ENCODE measurements at regions not wholly inside any gene's neighbourhood (a gene's known extent, or its start where the extent isn't known, plus 50 kb on each side); places are given as distances from the start of the nearest gene placed in this dataset.

DNA sequence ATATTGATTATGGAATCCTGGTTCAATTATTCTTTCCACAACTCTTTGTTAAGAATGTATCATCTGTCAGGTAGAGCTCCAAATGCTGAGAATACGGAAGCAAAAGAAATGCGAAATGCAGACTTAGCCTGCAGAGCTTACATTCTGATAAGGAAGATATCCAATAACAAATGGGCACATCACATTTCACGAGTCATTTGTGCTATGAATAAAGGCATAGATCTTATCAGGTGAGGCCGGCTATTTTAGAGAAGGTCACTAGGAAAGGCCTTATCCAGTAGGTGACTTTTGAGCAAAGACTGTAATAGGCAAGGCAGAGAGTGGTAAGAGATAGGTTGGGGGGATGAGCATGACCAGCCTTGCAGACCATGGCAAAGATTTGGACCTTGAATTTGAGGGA lies 174.3 kb upstream of the SERPINE2 start:
- Histone ChIP-seq H3K4me3 (ENCODE audit: low read length in 2 of 2) (no peak overlapping the region), H3K36me3 (ENCODE audit: insufficient read depth, low read length) (no peaks in the 10 kb centered on the region), H3K27me3 (ENCODE audit: insufficient read depth, low read length) (no peaks in the 10 kb centered on the region), H3K4me1 (ENCODE audit: insufficient read depth, low read length) (no peaks in the 10 kb centered on the region), H3K27ac (ENCODE audit: low read depth, low read length) (no peak overlapping the region), H3K9me3 (ENCODE audit: control insufficient read depth in 1 of 2, low read length in 2 of 2) (no peaks in the 10 kb centered on the region)
- no peak for DNase-seq
- Mint-ChIP-seq H3K27ac (no peak overlapping the region), H3K36me3 (no peaks in the 10 kb centered on the region), H3K27me3 (peaks cover 0 to 2% of the 10 kb centered on the region in 2 donors), H3K4me3 (no peak overlapping the region), H3K4me1 (no peaks in the 10 kb centered on the region), H3K9me3 (peaks cover 0 to 2% (median 0%) of the 10 kb centered on the region in 8 donors)
- ChIA-PET CTCF (ENCODE audit: partially characterized antibody) (no interaction called here), POLR2A (ENCODE audit: partially characterized antibody) (no interaction called here)
- intact Hi-C loops (cut with micrococcal nuclease), result no loop called here

DNA sequence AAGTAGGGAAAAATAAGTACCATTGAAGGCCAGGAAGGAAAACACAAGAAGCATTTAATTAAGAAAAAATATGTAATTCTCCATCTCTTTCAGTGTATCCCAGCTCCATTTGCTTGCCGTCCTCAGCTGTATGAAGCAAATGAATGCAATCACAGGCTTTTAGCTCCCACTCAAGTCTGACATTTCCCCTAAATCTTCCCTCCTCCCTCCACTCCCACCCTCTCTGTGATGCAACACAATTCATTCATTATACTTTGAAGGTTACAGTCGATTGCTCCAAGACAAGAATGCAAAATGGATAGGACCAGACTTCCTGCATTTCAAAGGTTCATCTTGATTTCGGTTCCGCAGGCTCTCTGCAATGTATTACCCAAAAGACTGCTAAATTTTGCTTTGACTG lies 172.7 kb upstream of the SERPINE2 start:
- Mint-ChIP-seq H3K27me3 (peaks cover 2 to 4% of the 10 kb centered on the region in 2 donors), H3K4me1 (no peaks in the 10 kb centered on the region), H3K27ac (no peak overlapping the region), H3K9me3 (no peaks in the 10 kb centered on the region), H3K4me3 (no peak overlapping the region), H3K36me3 (no peaks in the 10 kb centered on the region)
- Histone ChIP-seq H3K27ac (ENCODE audit: low read depth, low read length) (no peak overlapping the region), H3K36me3 (ENCODE audit: insufficient read depth, low read length) (no peaks in the 10 kb centered on the region), H3K4me1 (ENCODE audit: insufficient read depth, low read length) (no peaks in the 10 kb centered on the region), H3K9me3 (ENCODE audit: control insufficient read depth in 1 of 2, low read length in 2 of 2) (no peaks in the 10 kb centered on the region), H3K4me3 (ENCODE audit: low read length in 2 of 2) (no peak overlapping the region), H3K27me3 (ENCODE audit: insufficient read depth, low read length) (no peaks in the 10 kb centered on the region)
- no peak for DNase-seq
- ChIA-PET POLR2A (ENCODE audit: partially characterized antibody) (no interaction called here), CTCF (ENCODE audit: partially characterized antibody) (no interaction called here)
- intact Hi-C loops (cut with micrococcal nuclease), result no loop called here

DNA sequence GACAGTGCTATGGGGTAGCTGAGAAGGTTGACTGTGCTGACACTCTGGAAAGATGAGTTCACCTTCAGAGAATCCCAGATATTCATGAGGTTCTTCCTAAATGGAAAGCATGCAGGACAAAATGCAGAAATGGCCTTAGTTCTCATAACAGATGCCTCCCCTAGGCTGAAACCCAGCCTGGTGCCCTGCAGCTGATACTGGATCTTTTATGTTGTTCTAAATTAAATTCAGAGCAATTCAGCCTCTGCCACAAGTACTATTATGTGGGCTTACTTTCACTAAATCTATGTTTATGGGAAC lies 172.0 kb upstream of the SERPINE2 start:
- Mint-ChIP-seq H3K27ac (no peak overlapping the region), H3K9me3 (no peaks in the 10 kb centered on the region), H3K27me3 (peaks cover 2 to 4% of the 10 kb centered on the region in 2 donors), H3K4me1 (no peaks in the 10 kb centered on the region), H3K4me3 (no peak overlapping the region), H3K36me3 (no peaks in the 10 kb centered on the region)
- Histone ChIP-seq H3K4me3 (ENCODE audit: low read length in 2 of 2) (no peak overlapping the region), H3K27ac (ENCODE audit: low read depth, low read length) (no peak overlapping the region), H3K4me1 (ENCODE audit: insufficient read depth, low read length) (no peaks in the 10 kb centered on the region), H3K9me3 (ENCODE audit: control insufficient read depth in 1 of 2, low read length in 2 of 2) (no peaks in the 10 kb centered on the region), H3K27me3 (ENCODE audit: insufficient read depth, low read length) (no peaks in the 10 kb centered on the region), H3K36me3 (ENCODE audit: insufficient read depth, low read length) (no peaks in the 10 kb centered on the region)
- POLR2A ChIA-PET (ENCODE audit: partially characterized antibody), result no interaction called here
- no peak for DNase-seq
- intact Hi-C loops (cut with micrococcal nuclease), result no loop called here
- CTCF ChIA-PET (ENCODE audit: partially characterized antibody), result no interaction called here

DNA sequence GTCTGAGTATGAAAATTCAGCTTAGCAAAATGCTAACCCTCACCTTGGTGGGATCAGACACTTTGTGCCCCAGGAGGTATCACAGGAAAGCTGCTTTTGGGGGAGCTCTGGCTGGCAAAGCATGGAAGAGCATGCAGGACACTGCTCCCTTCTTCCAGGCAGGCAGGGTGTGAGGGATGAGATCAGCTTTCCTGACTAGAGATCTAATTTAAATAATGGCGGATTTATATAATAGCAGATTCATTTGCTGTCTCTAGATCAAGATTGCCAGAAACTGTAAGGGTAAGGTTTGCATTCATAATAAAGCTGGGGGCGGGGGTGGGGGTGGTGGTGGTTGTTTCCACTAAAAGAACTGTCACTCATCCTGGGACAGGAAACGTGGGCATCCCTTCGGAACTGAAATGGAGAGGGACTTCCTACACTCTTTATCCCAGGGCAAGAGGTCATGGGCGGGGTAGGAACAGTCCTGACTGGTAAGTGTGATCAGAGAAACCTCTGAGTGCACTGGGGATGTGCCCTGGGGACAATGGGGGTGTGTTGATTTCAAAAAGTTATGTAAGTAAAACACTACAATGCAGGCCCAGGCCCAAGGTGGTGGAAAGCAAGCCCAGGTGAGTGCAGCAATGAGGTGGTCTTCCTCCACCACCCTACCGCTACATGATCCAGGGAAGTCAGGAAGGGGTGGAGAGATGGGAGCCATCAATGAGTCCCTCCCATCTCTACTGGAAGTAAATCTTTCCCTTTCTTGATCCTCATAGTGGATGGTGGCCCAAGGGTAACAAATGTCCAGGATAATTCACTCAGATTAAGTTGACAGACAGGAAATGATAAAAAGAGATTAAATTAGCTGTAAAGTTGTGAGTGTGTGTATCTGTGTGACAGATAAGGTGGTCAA lies 171.4 kb upstream of the SERPINE2 start:
- ChIA-PET CTCF (ENCODE audit: partially characterized antibody) (no interaction called here), POLR2A (ENCODE audit: partially characterized antibody) (no interaction called here)
- H3K36me3 Mint-ChIP-seq, result no peaks in the 10 kb centered on the region
- Histone ChIP-seq H3K9me3 (ENCODE audit: control insufficient read depth in 1 of 2, low read length in 2 of 2) (no peaks in the 10 kb centered on the region), H3K36me3 (ENCODE audit: insufficient read depth, low read length) (no peaks in the 10 kb centered on the region), H3K4me1 (ENCODE audit: insufficient read depth, low read length) (no peaks in the 10 kb centered on the region), H3K4me3 (ENCODE audit: low read length in 2 of 2) (no peak overlapping the region), H3K27ac (ENCODE audit: low read depth, low read length) (no peak overlapping the region), H3K27me3 (ENCODE audit: insufficient read depth, low read length) (no peaks in the 10 kb centered on the region)
- no peak for DNase-seq
- intact Hi-C loops (cut with micrococcal nuclease), result no loop called here
- no peak overlapping the region for H3K27ac Mint-ChIP-seq
- no peak overlapping the region for H3K4me3 Mint-ChIP-seq
- peaks cover 2 to 6% of the 10 kb centered on the region in 2 donors for H3K27me3 Mint-ChIP-seq
- H3K9me3 Mint-ChIP-seq, result no peaks in the 10 kb centered on the region
- H3K4me1 Mint-ChIP-seq, result no peaks in the 10 kb centered on the region

DNA sequence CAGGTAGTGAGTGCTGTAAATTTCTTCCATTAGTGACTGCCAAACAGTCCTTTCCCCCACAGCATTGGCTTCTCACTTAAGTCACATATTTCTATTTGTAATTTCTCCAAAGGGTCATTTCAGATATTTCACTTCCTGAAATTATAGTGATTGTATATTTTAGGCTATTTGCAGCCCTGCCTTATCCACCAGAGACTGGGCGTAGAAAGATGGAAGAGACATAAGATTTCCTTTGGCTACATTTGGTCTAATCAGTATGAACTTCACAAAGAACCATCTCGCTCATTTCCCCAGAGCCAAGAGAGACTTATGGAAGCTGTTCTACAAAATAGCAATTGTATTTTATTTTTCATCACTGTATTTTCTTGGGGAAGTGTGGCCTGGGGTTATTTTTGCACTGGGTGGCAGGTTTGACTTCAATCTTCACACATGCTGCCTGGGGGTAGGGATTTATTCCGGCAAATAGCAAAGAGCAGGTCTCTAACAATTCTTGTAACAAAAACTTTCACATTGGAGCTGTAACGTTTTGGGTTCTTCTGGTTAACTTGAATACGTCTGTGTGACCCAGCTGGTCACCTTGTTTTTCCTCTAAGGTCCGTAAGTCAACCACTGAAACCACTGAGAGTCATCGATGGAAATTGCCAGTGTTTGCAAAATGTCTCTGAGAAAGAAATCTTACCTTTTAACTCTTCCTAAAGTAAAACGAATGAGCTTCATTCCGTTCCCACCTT lies 170.6 kb upstream of the SERPINE2 start:
- Mint-ChIP-seq H3K27ac (no peak overlapping the region), H3K36me3 (no peaks in the 10 kb centered on the region), H3K4me3 (no peak overlapping the region), H3K9me3 (no peaks in the 10 kb centered on the region), H3K4me1 (no peaks in the 10 kb centered on the region), H3K27me3 (peaks cover 5 to 6% of the 10 kb centered on the region in 2 donors)
- intact Hi-C loops (cut with micrococcal nuclease), result no loop called here
- DNase-seq, result no peak
- CTCF ChIA-PET (ENCODE audit: partially characterized antibody), result no interaction called here
- Histone ChIP-seq H3K36me3 (ENCODE audit: insufficient read depth, low read length) (no peaks in the 10 kb centered on the region), H3K27me3 (ENCODE audit: insufficient read depth, low read length) (no peaks in the 10 kb centered on the region), H3K4me1 (ENCODE audit: insufficient read depth, low read length) (no peaks in the 10 kb centered on the region), H3K9me3 (ENCODE audit: control insufficient read depth in 1 of 2, low read length in 2 of 2) (no peaks in the 10 kb centered on the region), H3K4me3 (ENCODE audit: low read length in 2 of 2) (no peak overlapping the region), H3K27ac (ENCODE audit: low read depth, low read length) (no peak overlapping the region)
- POLR2A ChIA-PET (ENCODE audit: partially characterized antibody), result no interaction called here

DNA sequence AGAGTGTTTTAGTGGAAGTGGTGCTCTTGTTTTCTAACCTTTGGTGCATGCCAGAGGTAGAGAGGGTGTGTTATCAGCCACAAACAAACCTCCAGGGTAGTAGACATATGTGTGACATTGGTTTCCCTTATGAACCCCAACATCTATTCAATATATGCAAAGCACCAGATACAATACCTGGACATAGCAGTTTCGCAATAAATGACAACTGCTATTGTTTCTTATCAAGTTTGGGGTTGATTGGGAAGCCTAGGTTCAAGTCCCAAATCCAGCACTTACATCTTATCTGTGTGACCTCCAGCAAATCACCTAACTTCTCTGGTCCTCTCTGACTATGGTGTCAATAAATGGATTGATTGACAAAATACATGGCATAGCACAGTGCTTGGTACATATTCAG lies 169.4 kb upstream of the SERPINE2 start:
- Histone ChIP-seq H3K4me1 (ENCODE audit: insufficient read depth, low read length) (no peaks in the 10 kb centered on the region), H3K4me3 (ENCODE audit: low read length in 2 of 2) (no peak overlapping the region), H3K36me3 (ENCODE audit: insufficient read depth, low read length) (no peaks in the 10 kb centered on the region), H3K27ac (ENCODE audit: low read depth, low read length) (no peak overlapping the region), H3K27me3 (ENCODE audit: insufficient read depth, low read length) (no peaks in the 10 kb centered on the region), H3K9me3 (ENCODE audit: control insufficient read depth in 1 of 2, low read length in 2 of 2) (no peaks in the 10 kb centered on the region)
- intact Hi-C loops (cut with micrococcal nuclease), result no loop called here
- Mint-ChIP-seq H3K27me3 (peaks cover 8 to 9% of the 10 kb centered on the region in 2 donors), H3K4me1 (no peaks in the 10 kb centered on the region), H3K4me3 (no peak overlapping the region), H3K9me3 (no peaks in the 10 kb centered on the region), H3K36me3 (no peaks in the 10 kb centered on the region), H3K27ac (no peak overlapping the region)
- POLR2A ChIA-PET (ENCODE audit: partially characterized antibody), result no interaction called here
- CTCF ChIA-PET (ENCODE audit: partially characterized antibody), result no interaction called here
- no peak for DNase-seq

DNA sequence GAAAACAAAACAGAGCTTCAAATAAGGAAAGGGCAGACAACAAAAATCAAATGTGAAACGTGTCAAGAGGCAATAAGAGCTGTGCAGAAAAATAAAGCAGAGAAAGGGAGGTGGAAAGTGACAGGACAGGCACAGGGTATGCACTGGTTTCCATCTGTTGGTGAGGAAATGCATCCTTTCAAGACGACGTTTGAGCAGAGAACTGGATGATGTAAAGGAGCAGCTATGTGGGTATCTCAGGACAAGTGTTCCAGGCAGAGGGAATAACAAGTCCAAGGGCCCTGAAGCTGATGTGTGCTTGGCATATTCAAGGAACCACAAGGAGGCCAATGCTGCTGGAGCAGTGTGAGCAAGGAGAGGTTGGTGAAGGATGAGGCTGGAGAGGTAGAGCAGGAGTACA lies 168.9 kb upstream of the SERPINE2 start:
- Histone ChIP-seq H3K27me3 (ENCODE audit: insufficient read depth, low read length) (no peaks in the 10 kb centered on the region), H3K27ac (ENCODE audit: low read depth, low read length) (no peak overlapping the region), H3K9me3 (ENCODE audit: control insufficient read depth in 1 of 2, low read length in 2 of 2) (no peaks in the 10 kb centered on the region), H3K4me1 (ENCODE audit: insufficient read depth, low read length) (no peaks in the 10 kb centered on the region), H3K4me3 (ENCODE audit: low read length in 2 of 2) (no peak overlapping the region), H3K36me3 (ENCODE audit: insufficient read depth, low read length) (no peaks in the 10 kb centered on the region)
- Mint-ChIP-seq H3K4me3 (no peak overlapping the region), H3K4me1 (no peaks in the 10 kb centered on the region), H3K27ac (no peak overlapping the region), H3K36me3 (no peaks in the 10 kb centered on the region), H3K9me3 (no peaks in the 10 kb centered on the region), H3K27me3 (peaks cover 8 to 9% of the 10 kb centered on the region in 2 donors)
- no peak for DNase-seq
- ChIA-PET POLR2A (ENCODE audit: partially characterized antibody) (no interaction called here), CTCF (ENCODE audit: partially characterized antibody) (no interaction called here)
- intact Hi-C loops (cut with micrococcal nuclease), result no loop called here

All from CD4-positive, alpha-beta memory T cell (primary cell).